GM12878 (cell line): ENCODE measurements at regions not wholly inside any gene's neighbourhood (a gene's known extent, or its start where the extent isn't known, plus 50 kb on each side); places are given as distances from the start of the nearest gene placed in this dataset.

Experiments used
- ATAC-seq: fragments of 200-7000 bp; cut with Tn5 transposase; 3 replicates; pipeline ENCODE4 v1.9.1; 2020; ENCODE audit warnings: mild to moderate bottlenecking, moderate library complexity
- BruUV-seq: library from RNA; stranded (reverse); fragments of 400-500 nt; replicated peaks from 2 replicates; lab custom pipeline; 2021; lab: Mats Ljungman, UMichigan
- CTCF ChIA-PET: fragments of 300-600 bp; sonication (Branson Sonifier 250); formaldehyde crosslinking; extraction: SDS; loops from one replicate; lab custom pipeline; 2021; ENCODE audit warnings: inconsistent platforms; lab: Yijun Ruan, JAX
- POLR2A ChIA-PET: fragments of 350-600 bp; formaldehyde crosslinking; extraction: SDS; loops from one replicate; lab custom pipeline; 2021; ENCODE audit warnings: inconsistent platforms; lab: Charles Lee
- RAD21 ChIA-PET: fragments of 300-600 bp; sonication (Branson Sonifier 250); formaldehyde crosslinking; loops from one replicate; lab custom pipeline; 2023; ENCODE audit warnings: antibody characterized with exemption; ENCODE audit not compliant: unreplicated experiment; lab: Charles Lee
- SMC1A ChIA-PET: fragments of 300-600 bp; sonication (Branson Sonifier 250); formaldehyde crosslinking; loops from one replicate; lab custom pipeline; 2023; ENCODE audit not compliant: unreplicated experiment, uncharacterized antibody; lab: Charles Lee
- DNase-seq: peaks from one replicate; pipeline ENCODE4 v3.0.0-alpha.2; 2011; ENCODE audit warnings: low read depth, low spot score
- FAIRE-seq: peaks from 3 replicates; lab custom pipeline; 2011; peaks lifted over from hg19 to GRCh38; lab: Jason Lieb, UNC
- H2AFZ ChIP-seq: 2 replicates; pipeline ENCODE4 v1.6.0; 2011; ENCODE audit warnings: low read depth, low read length, control low read depth; ENCODE audit not compliant: control insufficient read depth
- H3K27ac ChIP-seq: 2 replicates; pipeline ENCODE4 v1.5.1; 2011; ENCODE audit warnings: control low read depth; ENCODE audit not compliant: control insufficient read depth, insufficient read depth
- H3K27me3 ChIP-seq, 2 experiments: replicated peaks in 1 of 2; 2 replicates each; pipeline versions ENCODE4 v1.6.0 to v1.6.1; 2011; ENCODE audit warnings: low read length in 1 of 2; ENCODE audit not compliant: control insufficient read depth in 2 of 2, insufficient read depth in 2 of 2
- H3K36me3 ChIP-seq, 2 experiments: 2 replicates each; pipeline ENCODE4 v1.5.1; 2011; ENCODE audit warnings: low read length in 1 of 2; ENCODE audit not compliant: control insufficient read depth in 2 of 2, insufficient read depth in 2 of 2
- H3K4me1 ChIP-seq: 2 replicates; pipeline ENCODE4 v1.6.1; 2011; ENCODE audit warnings: mild to moderate bottlenecking, low read length, moderate library complexity, mixed read lengths; ENCODE audit not compliant: control insufficient read depth, insufficient read depth
- H3K4me2 ChIP-seq: 2 replicates; pipeline ENCODE4 v1.6.0; 2011; ENCODE audit warnings: control low read depth; ENCODE audit not compliant: control insufficient read depth, insufficient read depth
- H3K4me3 ChIP-seq: fragments of 200-600 bp; sonication (generic); 2 replicates; pipeline ENCODE4 v1.5.1; 2016
- H3K79me2 ChIP-seq: 2 replicates; pipeline ENCODE4 v1.6.0; 2011; ENCODE audit warnings: low read length; ENCODE audit not compliant: control insufficient read depth, insufficient read depth
- H3K9ac ChIP-seq: 2 replicates; pipeline ENCODE4 v1.8.0; 2011; ENCODE audit warnings: low read length, control low read depth, mixed read lengths; ENCODE audit not compliant: control insufficient read depth, insufficient read depth
- H3K9me3 ChIP-seq: replicated peaks from 3 replicates; pipeline ENCODE4 v1.5.1; 2011; ENCODE audit warnings: mild to moderate bottlenecking, low read length; ENCODE audit not compliant: control insufficient read depth, insufficient read depth
- H4K20me1 ChIP-seq: 2 replicates; pipeline ENCODE4 v1.6.0; 2011; ENCODE audit not compliant: control insufficient read depth, insufficient read depth
- ATF7 ChIP-seq: fragments of 450-650 bp; IDR thresholded peaks from 2 replicates; pipeline ENCODE4 v1.6.1; 2016; ENCODE audit warnings: low read depth, mild to moderate bottlenecking
- CBX3 ChIP-seq: fragments of 200-600 bp; sonication (generic); IDR thresholded peaks from 2 replicates; pipeline ENCODE4 v1.6.1; 2016; ENCODE audit warnings: low read depth, borderline replicate concordance
- CREB1 ChIP-seq: IDR thresholded peaks from 2 replicates; pipeline ENCODE4 v1.6.1; 2012; ENCODE audit warnings: low read depth, mild to moderate bottlenecking, inconsistent platforms
- CUX1 ChIP-seq: IDR thresholded peaks from 2 replicates; pipeline ENCODE4 v1.6.1; 2012; ENCODE audit warnings: improper control_type of control experiment, low read depth, low read length; ENCODE audit not compliant: insufficient replicate concordance
- E2F8 ChIP-seq: fragments of 450-650 bp; IDR thresholded peaks from 2 replicates; pipeline ENCODE4 v1.6.1; 2018; ENCODE audit warnings: mild to moderate bottlenecking, low read depth, moderate library complexity; ENCODE audit not compliant: partially characterized antibody
- FOS ChIP-seq: IDR thresholded peaks from 3 replicates; pipeline ENCODE4 v1.6.1; 2011; ENCODE audit warnings: borderline replicate concordance; ENCODE audit not compliant: insufficient read length; ENCODE audit errors: extremely low read depth
- HCFC1 ChIP-seq: fragments of 150-350 bp; IDR thresholded peaks from 2 replicates; pipeline ENCODE4 v1.6.1; 2014; ENCODE audit warnings: low read length
- IKZF1 ChIP-seq: fragments of 450-650 bp; conservative IDR thresholded peaks from 2 replicates; pipeline ENCODE4 v1.6.1; 2017; ENCODE audit warnings: antibody characterized with exemption, mild to moderate bottlenecking
- IRF4 ChIP-seq: IDR thresholded peaks from 2 replicates; pipeline ENCODE4 v1.6.1; 2011; ENCODE audit warnings: low read depth, low read length
- JUND ChIP-seq: IDR thresholded peaks from 2 replicates; pipeline ENCODE4 v1.6.1; 2012; ENCODE audit warnings: low read depth, mild to moderate bottlenecking, low read length, improper control_type of control experiment, moderate library complexity
- MEF2A ChIP-seq: IDR thresholded peaks from 2 replicates; pipeline ENCODE4 v1.6.1; 2011; ENCODE audit warnings: low read depth, mild to moderate bottlenecking, low read length, moderate library complexity; ENCODE audit not compliant: insufficient read depth
- NBN ChIP-seq: fragments of 450-650 bp; IDR thresholded peaks from 2 replicates; pipeline ENCODE4 v1.6.1; 2016
- RELB ChIP-seq: fragments of 450-650 bp; IDR thresholded peaks from 2 replicates; pipeline ENCODE4 v1.6.1; 2017; ENCODE audit warnings: low read depth, mild to moderate bottlenecking, moderate library complexity
- RFX5 ChIP-seq: IDR thresholded peaks from 2 replicates; pipeline ENCODE4 v1.6.1; 2011; ENCODE audit warnings: low read depth, low read length, improper control_type of control experiment
- TAF1 ChIP-seq: IDR thresholded peaks from 2 replicates; pipeline ENCODE4 v1.6.1; 2011; ENCODE audit warnings: mild to moderate bottlenecking, low read depth, low read length, borderline replicate concordance
- WGBS: methylation state at CpG from one replicate; pipeline ENCODE4 v1.1.6; 2016; ENCODE audit warnings: low lambda C conversion rate; ENCODE audit not compliant: insufficient replicate concordance, insufficient coverage; ENCODE audit errors: missing lambda C conversion rate; 5-methylcytosine and 5-hydroxymethylcytosine counted together
- in situ Hi-C: fragments of 300-500 bp; cut with MboI; formaldehyde crosslinking; loops from 9 replicates; pipeline ENCODE4 v1.14.3; 2018; ENCODE audit warnings: mixed read lengths
- intact Hi-C: fragments of 100-400 bp; cut with micrococcal nuclease; formaldehyde crosslinking; loops from one replicate; pipeline ENCODE4 v1.14.2; 2022; ENCODE audit not compliant: unreplicated experiment

- CTCF ChIA-PET: no interaction called here
- no peaks in the 10 kb centered on the region for H3K9me3 ChIP-seq
- H3K36me3 ChIP-seq: no peaks in the 10 kb centered on the region
- DNase-seq (no peak), FAIRE-seq (no peak), ATAC-seq (no peak)
- no peak overlapping the region for H3K4me3 ChIP-seq
- BruUV-seq: no TSS peak
- intact Hi-C loops: no loop called here
- WGBS: 0% methylated on average over 1 of the region's 1 CpG
- TF ChIP-seq HCFC1 (no peak), CBX3 (no peak), RFX5 (no peak), IRF4 (no peak), NBN (no peak), MEF2A (no peak), ATF7 (no peak), CUX1 (no peak), FOS (no peak), E2F8 (no peak), RELB (no peak), TAF1 (no peak), IKZF1 (no peak), CREB1 (no peak), JUND (no peak)
- no peaks in the 10 kb centered on the region for H3K27me3 ChIP-seq
- no peaks in the 10 kb centered on the region for H4K20me1 ChIP-seq
- RAD21 ChIA-PET: no interaction called here
- no peaks in the 10 kb centered on the region for H3K4me1 ChIP-seq
- no peaks in the 10 kb centered on the region for H3K79me2 ChIP-seq
- no peak overlapping the region for H3K9ac ChIP-seq
- H2AFZ ChIP-seq: no peak overlapping the region
- in situ Hi-C loops: no loop called here
- SMC1A ChIA-PET: no interaction called here
- POLR2A ChIA-PET: no interaction called here
- no peak overlapping the region for H3K27ac ChIP-seq
- no peak overlapping the region for H3K4me2 ChIP-seq
Measured at GRCh38 chr2:234181121-234181520, 130.6 kb downstream of the SPP2 start.
